Liver (tissue), 8 donors: ENCODE measurements at regions not wholly inside any gene's neighbourhood (a gene's known extent, or its start where the extent isn't known, plus 50 kb on each side); places are given as distances from the start of the nearest gene placed in this dataset.

Experiments
- DNase-seq: peaks from one replicate; pipeline ENCODE4 v3.0.0-alpha.2; 2017; ENCODE audit warnings: low spot score
- H3K27ac ChIP-seq, 2 donors: one replicate each; pipeline ENCODE4 v1.7.0; 2013; ENCODE audit warnings: inconsistent platforms in 2 of 2, low read length in 2 of 2, control low read depth in 1 of 2, low read depth in 1 of 2, mild to moderate bottlenecking in 1 of 2
- H3K27me3 ChIP-seq, 4 donors: one replicate each; pipeline versions ENCODE4 v1.6.1 to v1.7.0; 2013; ENCODE audit warnings: low read length in 3 of 4, inconsistent platforms in 1 of 4, mild to moderate bottlenecking in 1 of 4, moderate library complexity in 1 of 4; ENCODE audit not compliant: control insufficient read depth in 4 of 4, insufficient read depth in 4 of 4
- H3K36me3 ChIP-seq, 4 donors: one replicate each; pipeline versions ENCODE4 v1.6.1 to v1.7.0; 2013; ENCODE audit warnings: low read length in 3 of 4, mild to moderate bottlenecking in 3 of 4, low read depth in 1 of 4, moderate library complexity in 1 of 4; ENCODE audit not compliant: control insufficient read depth in 4 of 4, insufficient read depth in 3 of 4
- H3K4me1 ChIP-seq, 4 donors: one replicate each; pipeline versions ENCODE4 v1.6.1 to v1.7.0; 2013; ENCODE audit warnings: low read length in 3 of 4, mild to moderate bottlenecking in 3 of 4, moderate library complexity in 1 of 4; ENCODE audit not compliant: control insufficient read depth in 4 of 4, insufficient read depth in 4 of 4
- H3K4me3 ChIP-seq, 3 donors: one replicate each; pipeline versions ENCODE4 v1.6.1 to v1.7.0; 2013; ENCODE audit warnings: low read length in 3 of 3, control low read depth in 1 of 3, low read depth in 1 of 3, mild to moderate bottlenecking in 1 of 3
- H3K9ac ChIP-seq, 2 donors: one replicate each; pipeline ENCODE4 v1.7.0; 2013; ENCODE audit warnings: low read length in 2 of 2, mild to moderate bottlenecking in 2 of 2, moderate library complexity in 2 of 2, control low read depth in 1 of 2, low read depth in 1 of 2
- H3K9me3 ChIP-seq, 4 donors: one replicate each; pipeline versions ENCODE4 v1.6.1 to v1.7.0; 2013; ENCODE audit warnings: low read length in 3 of 4; ENCODE audit not compliant: control insufficient read depth in 4 of 4
- FOXA1 ChIP-seq: IDR thresholded peaks from 2 replicates; pipeline ENCODE4 v1.6.1; 2016; ENCODE audit warnings: antibody characterized with exemption
- FOXA2 ChIP-seq: IDR thresholded peaks from 2 replicates; pipeline ENCODE4 v1.6.1; 2016; ENCODE audit warnings: antibody characterized with exemption
- GABPA ChIP-seq, 2 donors: IDR thresholded peaks in 1 of 2; conservative IDR thresholded peaks in 1 of 2; 2 replicates each; pipeline ENCODE4 v1.6.1; 2016; ENCODE audit warnings: antibody characterized with exemption in 2 of 2, mild to moderate bottlenecking in 1 of 2, moderate library complexity in 1 of 2
- HNF4A ChIP-seq, 2 donors: conservative IDR thresholded peaks; 2 replicates each; pipeline ENCODE4 v1.6.1; 2016; ENCODE audit warnings: antibody characterized with exemption in 2 of 2, mild to moderate bottlenecking in 2 of 2
- HNF4G ChIP-seq: IDR thresholded peaks from 2 replicates; pipeline ENCODE4 v1.6.1; 2016; ENCODE audit warnings: antibody characterized with exemption
- JUND ChIP-seq, 2 donors: IDR thresholded peaks; 2 replicates each; pipeline ENCODE4 v1.6.1; 2016; ENCODE audit warnings: antibody characterized with exemption in 2 of 2
- NR2F2 ChIP-seq: IDR thresholded peaks from 2 replicates; pipeline ENCODE4 v1.6.1; 2016; ENCODE audit warnings: antibody characterized with exemption
- RAD21 ChIP-seq, 2 donors: IDR thresholded peaks; 2 replicates each; pipeline ENCODE4 v1.6.1; 2016; ENCODE audit warnings: antibody characterized with exemption in 2 of 2, mild to moderate bottlenecking in 2 of 2
- RXRA ChIP-seq, 2 donors: IDR thresholded peaks; 2 replicates each; pipeline ENCODE4 v1.6.1; 2017 to 2018; ENCODE audit warnings: antibody characterized with exemption in 2 of 2, mild to moderate bottlenecking in 1 of 2
- SP1 ChIP-seq: IDR thresholded peaks from 2 replicates; pipeline ENCODE4 v1.6.1; 2018; ENCODE audit warnings: antibody characterized with exemption, mild to moderate bottlenecking
- TAF1 ChIP-seq: conservative IDR thresholded peaks from 2 replicates; pipeline ENCODE4 v1.6.1; 2016; ENCODE audit warnings: antibody characterized with exemption, mild to moderate bottlenecking
- YY1 ChIP-seq: IDR thresholded peaks from 2 replicates; pipeline ENCODE4 v1.6.1; 2016; ENCODE audit warnings: antibody characterized with exemption, mild to moderate bottlenecking
- WGBS: extraction: QIAGEN DNeasy Blood & Tissue Kit; methylation state at CpG from one replicate; pipeline ENCODE4 v1.1.7; 2013; 5-methylcytosine and 5-hydroxymethylcytosine counted together
- TF ChIP-seq, protein P1 (sequence below): fragments of 150-350 bp; IDR thresholded peaks from 2 replicates; pipeline ENCODE4 v1.5.1; 2017; ENCODE audit warnings: improper control_type of control experiment, low read depth, low read length; ENCODE audit not compliant: missing input control
- TF ChIP-seq, protein P2 (sequence below): IDR thresholded peaks from 2 replicates; pipeline ENCODE4 v1.6.1; 2016; ENCODE audit warnings: antibody characterized with exemption
- TF ChIP-seq, protein P3 (sequence below): IDR thresholded peaks from 2 replicates; pipeline ENCODE4 v1.6.1; 2016; ENCODE audit warnings: antibody characterized with exemption
- TF ChIP-seq, protein P4 (sequence below): IDR thresholded peaks from 2 replicates; pipeline ENCODE4 v1.6.1; 2016; ENCODE audit warnings: antibody characterized with exemption
- TF ChIP-seq, protein P5 (sequence below): IDR thresholded peaks from 2 replicates; pipeline ENCODE4 v1.6.1; 2016; ENCODE audit warnings: antibody characterized with exemption, mild to moderate bottlenecking
- donor health status: healthy.
- donor health status: healthy.
- donor health status: healthy.
- donor health status: healthy.
- donor health status: healthy.

DNA sequence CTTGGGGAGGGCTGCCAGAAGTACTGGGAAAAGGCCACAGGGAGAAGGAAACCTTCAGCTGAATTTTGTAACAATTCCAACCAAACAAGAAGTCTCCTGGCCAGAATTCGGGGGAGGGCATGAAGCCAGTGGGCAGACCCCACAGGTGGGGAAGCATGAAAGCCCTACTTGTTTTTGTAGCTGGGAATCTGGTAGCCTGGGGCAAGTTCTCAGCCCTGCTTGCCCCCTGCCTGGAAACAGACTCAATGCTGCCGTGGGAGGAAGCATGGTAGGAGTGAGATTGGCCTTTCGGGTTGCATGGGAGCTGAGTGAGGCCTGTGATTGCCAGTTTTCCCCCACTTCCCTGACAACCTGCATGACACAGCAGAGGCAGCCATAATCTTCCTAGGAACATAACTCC is 259.2 kb upstream of the RMST start:
- Histone ChIP-seq H3K9ac (no peak overlapping the region), H3K4me3 (no peak overlapping the region), H3K27ac (no peak overlapping the region), H3K27me3 (no peaks in the 10 kb centered on the region), H3K9me3 (peaks cover 0 to 7% (median 3%) of the 10 kb centered on the region in 4 donors), H3K36me3 (no peaks in the 10 kb centered on the region), H3K4me1 (no peaks in the 10 kb centered on the region)
- WGBS, result 73% methylated on average over 3 of the region's 3 CpGs
- DNase-seq, result no peak
- TF ChIP-seq, protein P1, sequence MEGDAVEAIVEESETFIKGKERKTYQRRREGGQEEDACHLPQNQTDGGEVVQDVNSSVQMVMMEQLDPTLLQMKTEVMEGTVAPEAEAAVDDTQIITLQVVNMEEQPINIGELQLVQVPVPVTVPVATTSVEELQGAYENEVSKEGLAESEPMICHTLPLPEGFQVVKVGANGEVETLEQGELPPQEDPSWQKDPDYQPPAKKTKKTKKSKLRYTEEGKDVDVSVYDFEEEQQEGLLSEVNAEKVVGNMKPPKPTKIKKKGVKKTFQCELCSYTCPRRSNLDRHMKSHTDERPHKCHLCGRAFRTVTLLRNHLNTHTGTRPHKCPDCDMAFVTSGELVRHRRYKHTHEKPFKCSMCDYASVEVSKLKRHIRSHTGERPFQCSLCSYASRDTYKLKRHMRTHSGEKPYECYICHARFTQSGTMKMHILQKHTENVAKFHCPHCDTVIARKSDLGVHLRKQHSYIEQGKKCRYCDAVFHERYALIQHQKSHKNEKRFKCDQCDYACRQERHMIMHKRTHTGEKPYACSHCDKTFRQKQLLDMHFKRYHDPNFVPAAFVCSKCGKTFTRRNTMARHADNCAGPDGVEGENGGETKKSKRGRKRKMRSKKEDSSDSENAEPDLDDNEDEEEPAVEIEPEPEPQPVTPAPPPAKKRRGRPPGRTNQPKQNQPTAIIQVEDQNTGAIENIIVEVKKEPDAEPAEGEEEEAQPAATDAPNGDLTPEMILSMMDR, result no peak
- TF ChIP-seq, protein P2, sequence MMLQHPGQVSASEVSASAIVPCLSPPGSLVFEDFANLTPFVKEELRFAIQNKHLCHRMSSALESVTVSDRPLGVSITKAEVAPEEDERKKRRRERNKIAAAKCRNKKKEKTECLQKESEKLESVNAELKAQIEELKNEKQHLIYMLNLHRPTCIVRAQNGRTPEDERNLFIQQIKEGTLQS, result no peak
- TF ChIP-seq GABPA (IDR thresholded peaks at IDR 0.05 in 1 of 2, conservative IDR thresholded peaks at IDR 0.05 in 1 of 2) (no peak), NR2F2 (no peak), RXRA (IDR thresholded peaks at IDR 0.05) (no peak), YY1 (no peak), FOXA1 (no peak), JUND (IDR thresholded peaks at IDR 0.05) (no peak), RAD21 (IDR thresholded peaks at IDR 0.05) (no peak), FOXA2 (no peak), TAF1 (no peak), HNF4G (no peak), HNF4A (conservative IDR thresholded peaks at IDR 0.05) (no peak), SP1 (no peak)
- TF ChIP-seq, protein P3, sequence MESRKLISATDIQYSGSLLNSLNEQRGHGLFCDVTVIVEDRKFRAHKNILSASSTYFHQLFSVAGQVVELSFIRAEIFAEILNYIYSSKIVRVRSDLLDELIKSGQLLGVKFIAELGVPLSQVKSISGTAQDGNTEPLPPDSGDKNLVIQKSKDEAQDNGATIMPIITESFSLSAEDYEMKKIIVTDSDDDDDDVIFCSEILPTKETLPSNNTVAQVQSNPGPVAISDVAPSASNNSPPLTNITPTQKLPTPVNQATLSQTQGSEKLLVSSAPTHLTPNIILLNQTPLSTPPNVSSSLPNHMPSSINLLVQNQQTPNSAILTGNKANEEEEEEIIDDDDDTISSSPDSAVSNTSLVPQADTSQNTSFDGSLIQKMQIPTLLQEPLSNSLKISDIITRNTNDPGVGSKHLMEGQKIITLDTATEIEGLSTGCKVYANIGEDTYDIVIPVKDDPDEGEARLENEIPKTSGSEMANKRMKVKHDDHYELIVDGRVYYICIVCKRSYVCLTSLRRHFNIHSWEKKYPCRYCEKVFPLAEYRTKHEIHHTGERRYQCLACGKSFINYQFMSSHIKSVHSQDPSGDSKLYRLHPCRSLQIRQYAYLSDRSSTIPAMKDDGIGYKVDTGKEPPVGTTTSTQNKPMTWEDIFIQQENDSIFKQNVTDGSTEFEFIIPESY, result no peak
- TF ChIP-seq, protein P4, sequence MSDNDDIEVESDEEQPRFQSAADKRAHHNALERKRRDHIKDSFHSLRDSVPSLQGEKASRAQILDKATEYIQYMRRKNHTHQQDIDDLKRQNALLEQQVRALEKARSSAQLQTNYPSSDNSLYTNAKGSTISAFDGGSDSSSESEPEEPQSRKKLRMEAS, result no peak
- TF ChIP-seq, protein P5, sequence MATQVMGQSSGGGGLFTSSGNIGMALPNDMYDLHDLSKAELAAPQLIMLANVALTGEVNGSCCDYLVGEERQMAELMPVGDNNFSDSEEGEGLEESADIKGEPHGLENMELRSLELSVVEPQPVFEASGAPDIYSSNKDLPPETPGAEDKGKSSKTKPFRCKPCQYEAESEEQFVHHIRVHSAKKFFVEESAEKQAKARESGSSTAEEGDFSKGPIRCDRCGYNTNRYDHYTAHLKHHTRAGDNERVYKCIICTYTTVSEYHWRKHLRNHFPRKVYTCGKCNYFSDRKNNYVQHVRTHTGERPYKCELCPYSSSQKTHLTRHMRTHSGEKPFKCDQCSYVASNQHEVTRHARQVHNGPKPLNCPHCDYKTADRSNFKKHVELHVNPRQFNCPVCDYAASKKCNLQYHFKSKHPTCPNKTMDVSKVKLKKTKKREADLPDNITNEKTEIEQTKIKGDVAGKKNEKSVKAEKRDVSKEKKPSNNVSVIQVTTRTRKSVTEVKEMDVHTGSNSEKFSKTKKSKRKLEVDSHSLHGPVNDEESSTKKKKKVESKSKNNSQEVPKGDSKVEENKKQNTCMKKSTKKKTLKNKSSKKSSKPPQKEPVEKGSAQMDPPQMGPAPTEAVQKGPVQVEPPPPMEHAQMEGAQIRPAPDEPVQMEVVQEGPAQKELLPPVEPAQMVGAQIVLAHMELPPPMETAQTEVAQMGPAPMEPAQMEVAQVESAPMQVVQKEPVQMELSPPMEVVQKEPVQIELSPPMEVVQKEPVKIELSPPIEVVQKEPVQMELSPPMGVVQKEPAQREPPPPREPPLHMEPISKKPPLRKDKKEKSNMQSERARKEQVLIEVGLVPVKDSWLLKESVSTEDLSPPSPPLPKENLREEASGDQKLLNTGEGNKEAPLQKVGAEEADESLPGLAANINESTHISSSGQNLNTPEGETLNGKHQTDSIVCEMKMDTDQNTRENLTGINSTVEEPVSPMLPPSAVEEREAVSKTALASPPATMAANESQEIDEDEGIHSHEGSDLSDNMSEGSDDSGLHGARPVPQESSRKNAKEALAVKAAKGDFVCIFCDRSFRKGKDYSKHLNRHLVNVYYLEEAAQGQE, result no peak

DNA sequence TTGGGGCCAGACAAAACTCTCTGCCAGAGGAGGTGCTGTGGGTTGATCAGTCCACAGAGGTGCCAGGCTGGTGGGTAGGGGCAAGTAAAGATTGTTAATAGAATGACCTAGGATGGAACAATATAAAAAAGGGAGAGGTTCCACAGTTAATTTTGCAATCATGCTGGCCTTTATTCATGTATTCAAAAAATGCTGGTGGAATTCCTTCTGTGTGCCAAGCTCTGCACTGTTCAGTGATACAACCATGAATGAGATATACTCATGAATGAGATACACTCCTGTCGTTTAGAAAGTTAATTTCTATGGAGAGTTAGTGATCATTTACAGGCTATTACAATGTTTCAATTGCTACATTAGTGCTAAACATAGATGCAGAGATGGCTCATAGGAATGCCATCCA is 252.6 kb upstream of the RMST start:
- no peak overlapping the region for H3K27ac ChIP-seq
- H3K36me3 ChIP-seq, result no peaks in the 10 kb centered on the region
- no peaks in the 10 kb centered on the region for H3K4me1 ChIP-seq
- no peaks in the 10 kb centered on the region for H3K27me3 ChIP-seq
- no peak for DNase-seq
- WGBS, result 64% methylated on average over 1 of the region's 1 CpG
- peaks cover 0 to 3% (median 0%) of the 10 kb centered on the region in 4 donors for H3K9me3 ChIP-seq
- H3K4me3 ChIP-seq, result no peak overlapping the region
- no peak overlapping the region for H3K9ac ChIP-seq
- TF ChIP-seq, protein P2, result no peak
- TF ChIP-seq, protein P4, result no peak
